WI38 (cell line): ENCODE measurements at regions not wholly inside any gene's neighbourhood (a gene's known extent, or its start where the extent isn't known, plus 50 kb on each side); places are given as distances from the start of the nearest gene placed in this dataset.

Experiments
- H3K4me3 ChIP-seq: 2 replicates; pipeline ENCODE4 v1.5.1; 2011; ENCODE audit warnings: low read depth, mild to moderate bottlenecking, control low read depth, low read length
- CTCF ChIP-seq: IDR thresholded peaks from 2 replicates; pipeline ENCODE4 v1.5.1; 2012; ENCODE audit warnings: low read depth, mild to moderate bottlenecking, control low read depth, low read length

DNA sequence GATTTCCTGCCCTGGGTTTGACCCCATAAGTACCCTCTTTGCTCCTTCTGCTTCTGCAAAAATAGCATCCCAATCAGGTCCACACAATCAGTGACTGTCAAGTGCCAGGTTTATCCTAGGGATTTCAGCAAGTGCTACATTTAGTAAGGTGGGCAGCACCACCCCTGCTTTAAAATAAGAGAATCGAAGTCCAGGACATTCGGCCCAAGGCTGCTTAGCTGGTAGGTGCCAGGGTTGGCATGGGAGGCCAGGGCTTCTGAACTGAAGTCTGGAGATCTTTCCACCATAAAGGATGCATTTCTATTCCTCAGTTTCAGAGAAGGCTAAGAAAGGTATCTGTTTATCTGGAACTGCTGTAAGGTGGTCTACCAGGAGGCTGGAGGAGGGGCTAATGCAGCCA, 408.3 kb downstream of the ZNF536 start:
- TF ChIP-seq CTCF = no peak
- no peak overlapping the region for H3K4me3 ChIP-seq

- no peak for TF ChIP-seq CTCF
- no peak overlapping the region for H3K4me3 ChIP-seq
Measured at GRCh38 chr19:30780032-30780431, 407.8 kb downstream of the ZNF536 start.

DNA sequence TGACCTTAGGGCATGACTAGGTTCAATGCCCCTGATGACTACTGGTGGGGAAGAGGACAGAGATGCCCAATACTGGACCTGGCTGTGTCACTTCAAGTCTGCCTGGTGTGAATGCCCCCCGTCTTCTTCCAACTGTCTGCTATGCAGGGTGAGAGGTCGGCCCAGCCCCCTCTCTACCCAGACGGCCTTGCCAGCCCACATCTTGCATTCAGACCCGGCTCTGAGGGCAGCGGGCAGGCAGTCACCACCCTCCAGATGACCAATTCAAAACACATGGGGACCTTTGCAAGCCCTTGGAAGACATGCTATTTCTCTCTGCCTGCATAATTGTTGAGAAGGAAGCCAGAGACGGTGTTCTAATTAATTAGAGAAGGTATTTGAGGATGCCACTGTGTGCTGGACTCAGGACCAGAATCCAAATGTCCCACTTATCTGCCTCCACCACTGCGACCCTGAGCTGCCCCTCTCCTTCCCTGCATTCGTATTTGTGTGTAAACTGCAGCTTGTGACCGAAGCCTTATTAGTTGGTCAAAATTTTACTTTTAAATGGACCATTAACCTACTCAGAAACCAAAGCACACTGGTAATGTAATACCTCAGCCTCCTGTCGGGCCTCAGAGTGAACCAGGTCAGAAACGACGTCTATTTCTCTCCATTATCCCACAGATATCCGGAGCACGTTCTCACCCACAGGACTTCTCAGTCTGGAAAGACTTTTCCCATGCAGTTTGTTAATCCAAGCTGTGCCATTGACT, 407.0 kb downstream of the ZNF536 start:
- TF ChIP-seq CTCF = no peak

DNA sequence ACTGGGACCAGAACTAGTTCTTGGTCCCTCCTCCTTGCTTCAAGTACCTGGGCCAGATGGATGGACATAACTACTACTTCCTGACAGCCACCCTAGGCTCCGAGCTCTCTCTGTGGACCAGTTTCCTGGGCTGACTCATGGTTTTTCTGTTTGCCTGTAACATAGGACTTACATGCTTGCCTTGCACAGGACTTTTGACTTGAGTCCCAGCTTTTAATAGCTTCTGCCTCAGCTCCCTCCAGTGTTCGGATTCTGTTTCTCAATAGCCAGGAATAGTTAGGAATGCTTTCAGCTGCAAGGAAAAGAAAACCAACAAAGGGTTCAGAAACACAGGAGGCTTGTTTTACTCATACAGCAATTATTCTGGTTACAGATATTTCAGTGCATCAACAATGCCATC, 405.9 kb downstream of the ZNF536 start:
- no peak overlapping the region for H3K4me3 ChIP-seq
- TF ChIP-seq CTCF = no peak

More for the DNA sequence above, 407.0 kb downstream of the ZNF536 start:
- H3K4me3 ChIP-seq = no peak overlapping the region

- no peak overlapping the region for H3K4me3 ChIP-seq
- no peak for TF ChIP-seq CTCF
Measured at GRCh38 chr19:30775956-30776355, 403.8 kb downstream of the ZNF536 start.

GRCh38 chr19:30774252-30774766, 402.1 kb downstream of the ZNF536 start:
- no peak for TF ChIP-seq CTCF
- no peak overlapping the region for H3K4me3 ChIP-seq

DNA sequence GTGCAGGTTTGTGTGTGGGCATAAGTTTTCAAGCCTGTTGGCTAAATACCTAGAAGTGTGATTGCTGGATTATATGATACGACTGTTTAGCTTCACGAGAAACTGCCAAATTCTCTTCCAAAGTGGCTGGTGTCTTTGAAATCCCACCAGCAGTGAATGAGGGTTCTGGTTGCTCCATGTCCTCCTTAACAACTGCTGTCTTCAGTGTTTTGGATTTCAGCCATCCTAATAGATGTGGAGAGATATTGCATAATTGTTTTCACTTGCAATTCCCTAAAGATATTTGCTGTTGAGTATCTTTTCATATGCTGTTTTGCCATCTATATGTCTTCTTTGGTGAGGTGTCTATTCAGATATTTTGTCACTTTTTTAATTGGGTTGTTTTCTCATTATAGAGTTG, 390.5 kb downstream of the ZNF536 start:
- no peak for TF ChIP-seq CTCF
- H3K4me3 ChIP-seq = no peak overlapping the region
